ENCODE measurements at regions not wholly inside any gene's neighbourhood (a gene's known extent, or its start where the extent isn't known, plus 50 kb on each side); places are given as distances from the start of the nearest gene placed in this dataset.
"Not testable (repeated sequence)": the region's sequence is repeated elsewhere in the genome, so short reads cannot be mapped to it uniquely, and the experiment has no call there.

DNA sequence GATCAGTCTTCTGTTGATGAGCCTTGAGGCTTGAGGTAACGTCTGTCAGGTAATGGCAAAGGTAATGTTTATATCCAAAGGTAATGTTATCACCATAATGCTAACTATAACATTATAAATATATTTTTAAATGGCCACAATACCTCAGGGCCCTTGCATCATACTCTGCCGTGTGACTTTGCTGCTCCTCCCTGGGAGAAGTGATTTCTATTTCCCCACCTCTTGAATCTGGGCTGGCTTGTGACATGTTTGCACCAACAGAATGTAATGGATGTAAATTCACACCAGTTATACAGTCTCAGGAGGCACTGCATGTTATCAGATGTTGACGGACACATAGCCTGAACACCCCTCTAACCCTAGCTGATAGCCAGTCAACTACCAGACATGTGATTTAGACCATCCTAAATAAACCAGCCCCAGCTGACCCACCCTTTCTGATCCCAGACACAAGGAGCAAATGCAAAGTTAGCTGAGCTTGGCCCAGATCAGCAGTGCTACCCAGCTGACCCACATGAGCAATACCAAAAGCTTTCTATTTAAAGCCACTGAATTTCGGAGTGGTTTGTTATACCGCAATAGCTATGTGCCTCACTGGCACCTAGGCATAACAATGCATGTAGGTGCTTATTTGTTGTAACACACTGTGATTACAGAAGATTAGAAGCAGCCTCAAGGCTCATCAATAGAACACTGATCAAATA lies 93.8 kb upstream of the SIRPA start:
- H3K4me3 ChIP-seq (ENCODE audit: low read length): no peak overlapping the region
- H3K27me3 ChIP-seq (ENCODE audit: low read length): no peaks in the 10 kb centered on the region
- H3K27ac ChIP-seq (ENCODE audit: low read length): no peak overlapping the region
- ATAC-seq: no peak
- CTCF ChIA-PET: interaction anchor here (0.8 to 1.8 kb wide), 3 partner anchors 11 to 27 kb away, joined by 3 to 6 read pairs (median 4); no protein-coding TSS in a partner anchor
- H3K79me2 ChIP-seq (ENCODE audit: low read length): no peaks in the 10 kb centered on the region
- H3F3A ChIP-seq (ENCODE audit: low read length, unreplicated experiment): no peaks in the 10 kb centered on the region
- no TSS peak for BruUV-seq (replicated peaks)
- no peak overlapping the region for H3K9ac ChIP-seq (ENCODE audit: low read length)
- H3K9me2 ChIP-seq (replicated peaks; ENCODE audit: low read length): no peaks in the 10 kb centered on the region
- no peaks in the 10 kb centered on the region for H3K9me3 ChIP-seq (ENCODE audit: low read length)
- no peaks in the 10 kb centered on the region for H4K20me1 ChIP-seq (ENCODE audit: low read length)
- peak overlapping the region; percentile 88; the same call in 1 of the 2 replicates for H3K4me2 ChIP-seq (ENCODE audit: low read length)
- peaks cover 30% of the 10 kb centered on the region for H3K4me1 ChIP-seq (ENCODE audit: insufficient read depth, low read length)
- TF ChIP-seq EZH2 (IDR thresholded peaks at IDR 0.05; ENCODE audit: low read length, unreplicated experiment): no peak
- no peak for TF ChIP-seq EZH2phosphoT487 (IDR thresholded peaks at IDR 0.05; ENCODE audit: borderline replicate concordance, low read length)
- TF ChIP-seq, protein P1, sequence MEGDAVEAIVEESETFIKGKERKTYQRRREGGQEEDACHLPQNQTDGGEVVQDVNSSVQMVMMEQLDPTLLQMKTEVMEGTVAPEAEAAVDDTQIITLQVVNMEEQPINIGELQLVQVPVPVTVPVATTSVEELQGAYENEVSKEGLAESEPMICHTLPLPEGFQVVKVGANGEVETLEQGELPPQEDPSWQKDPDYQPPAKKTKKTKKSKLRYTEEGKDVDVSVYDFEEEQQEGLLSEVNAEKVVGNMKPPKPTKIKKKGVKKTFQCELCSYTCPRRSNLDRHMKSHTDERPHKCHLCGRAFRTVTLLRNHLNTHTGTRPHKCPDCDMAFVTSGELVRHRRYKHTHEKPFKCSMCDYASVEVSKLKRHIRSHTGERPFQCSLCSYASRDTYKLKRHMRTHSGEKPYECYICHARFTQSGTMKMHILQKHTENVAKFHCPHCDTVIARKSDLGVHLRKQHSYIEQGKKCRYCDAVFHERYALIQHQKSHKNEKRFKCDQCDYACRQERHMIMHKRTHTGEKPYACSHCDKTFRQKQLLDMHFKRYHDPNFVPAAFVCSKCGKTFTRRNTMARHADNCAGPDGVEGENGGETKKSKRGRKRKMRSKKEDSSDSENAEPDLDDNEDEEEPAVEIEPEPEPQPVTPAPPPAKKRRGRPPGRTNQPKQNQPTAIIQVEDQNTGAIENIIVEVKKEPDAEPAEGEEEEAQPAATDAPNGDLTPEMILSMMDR (conservative IDR thresholded peaks at IDR 0.05; ENCODE audit: low read depth, low read length): no peak
- peak overlapping the region; percentile 78; the same call in 1 of the 2 replicates for H2AFZ ChIP-seq (ENCODE audit: low read length)
- POLR2A ChIA-PET (ENCODE audit: unreplicated experiment): no interaction called here
- no peaks in the 10 kb centered on the region for H3K36me3 ChIP-seq (ENCODE audit: low read depth, low read length)
- DNase-seq: no peak
- intact Hi-C loops (cut with micrococcal nuclease): loop anchor here (5.0 to 10.0 kb wide), 3 partner anchors 96 to 303 kb away; partner anchors contain the start of genes SIRPA and STK35

DNA sequence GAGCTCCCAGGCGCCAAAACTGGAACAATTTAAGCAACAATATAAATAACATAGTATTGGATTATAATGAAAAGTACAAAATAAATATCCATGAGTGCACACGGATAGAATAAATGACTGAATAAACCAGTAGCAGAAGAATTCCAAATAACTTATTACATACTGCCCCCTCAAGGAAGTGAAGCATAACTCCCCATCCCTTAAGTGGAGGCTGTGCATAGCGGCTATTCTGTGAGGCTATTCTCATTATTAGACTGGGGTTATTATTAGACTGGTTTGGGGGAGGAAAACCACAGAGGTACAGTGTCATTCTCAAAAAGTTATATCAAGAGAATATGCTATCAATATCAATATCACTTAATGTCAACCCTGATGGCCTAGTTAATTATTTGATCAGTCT lies 94.4 kb upstream of the SIRPA start:
- no TSS peak for BruUV-seq (replicated peaks)
- H2AFZ ChIP-seq (ENCODE audit: low read length): no peak overlapping the region
- H3F3A ChIP-seq (ENCODE audit: low read length, unreplicated experiment): no peaks in the 10 kb centered on the region
- no peaks in the 10 kb centered on the region for H3K36me3 ChIP-seq (ENCODE audit: low read depth, low read length)
- intact Hi-C loops (cut with micrococcal nuclease): loop anchor here (1.0 to 10.0 kb wide), 5 partner anchors 36 to 304 kb away; partner anchors contain the start of genes SIRPA and STK35
- TF ChIP-seq EZH2phosphoT487 (IDR thresholded peaks at IDR 0.05; ENCODE audit: borderline replicate concordance, low read length): no peak
- TF ChIP-seq, protein P1 (conservative IDR thresholded peaks at IDR 0.05; ENCODE audit: low read depth, low read length): peak; percentile 81
- H3K9ac ChIP-seq (ENCODE audit: low read length): no peak overlapping the region
- peaks cover 30% of the 10 kb centered on the region for H3K4me1 ChIP-seq (ENCODE audit: insufficient read depth, low read length)
- H3K27ac ChIP-seq (ENCODE audit: low read length): no peak overlapping the region
- DNase-seq (peak; percentile 72), ATAC-seq (peak; percentile 70)
- no peaks in the 10 kb centered on the region for H3K27me3 ChIP-seq (ENCODE audit: low read length)
- CTCF ChIA-PET: interaction anchor here (0.9 to 1.8 kb wide), 3 partner anchors 24 to 291 kb away, joined by 3 to 7 read pairs (median 6); no protein-coding TSS in a partner anchor
- POLR2A ChIA-PET (ENCODE audit: unreplicated experiment): no interaction called here
- no peaks in the 10 kb centered on the region for H3K9me3 ChIP-seq (ENCODE audit: low read length)
- H3K9me2 ChIP-seq (replicated peaks; ENCODE audit: low read length): no peaks in the 10 kb centered on the region
- H3K4me3 ChIP-seq (ENCODE audit: low read length): no peak overlapping the region
- no peaks in the 10 kb centered on the region for H3K79me2 ChIP-seq (ENCODE audit: low read length)
- H4K20me1 ChIP-seq (ENCODE audit: low read length): no peaks in the 10 kb centered on the region
- peak overlapping the region; percentile 13; the same call in 1 of the 2 replicates for H3K4me2 ChIP-seq (ENCODE audit: low read length)

DNA sequence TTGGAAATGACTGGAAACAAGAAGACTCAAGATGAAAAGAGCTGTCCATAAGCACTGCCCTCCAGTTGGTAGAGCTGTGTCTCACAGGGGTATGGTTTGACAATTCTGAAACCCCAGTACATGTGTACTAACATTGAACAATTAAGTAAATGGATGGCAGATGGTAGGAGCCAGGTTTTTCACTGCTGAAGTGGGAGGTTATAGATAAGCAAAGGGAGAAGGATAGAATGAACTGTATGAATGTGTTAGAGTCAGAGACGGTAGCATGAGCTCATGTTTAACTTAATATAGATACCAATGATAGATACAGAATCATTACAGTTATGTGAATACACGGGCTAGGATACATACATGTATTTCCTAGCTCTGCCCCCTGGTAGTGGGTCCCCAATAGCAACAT lies 95.0 kb upstream of the SIRPA start:
- no peak overlapping the region for H3K4me3 ChIP-seq (ENCODE audit: low read length)
- no peak overlapping the region for H3K27ac ChIP-seq (ENCODE audit: low read length)
- H3K27me3 ChIP-seq (ENCODE audit: low read length): no peaks in the 10 kb centered on the region
- CTCF ChIA-PET: interaction anchor here (0.7 to 1.0 kb wide), 4 partner anchors 23 to 551 kb away, joined by 3 to 7 read pairs (median 4); no protein-coding TSS in a partner anchor
- no peaks in the 10 kb centered on the region for H3K79me2 ChIP-seq (ENCODE audit: low read length)
- BruUV-seq (replicated peaks): no TSS peak
- H3K9me3 ChIP-seq (ENCODE audit: low read length): no peaks in the 10 kb centered on the region
- no peaks in the 10 kb centered on the region for H3K36me3 ChIP-seq (ENCODE audit: low read depth, low read length)
- intact Hi-C loops (cut with micrococcal nuclease): loop anchor here (1.0 to 10.0 kb wide), 5 partner anchors 36 to 305 kb away; partner anchors contain the start of genes SIRPA and STK35
- no peak overlapping the region for H2AFZ ChIP-seq (ENCODE audit: low read length)
- no peaks in the 10 kb centered on the region for H3F3A ChIP-seq (ENCODE audit: low read length, unreplicated experiment)
- H3K4me1 ChIP-seq (ENCODE audit: insufficient read depth, low read length): peaks cover 30% of the 10 kb centered on the region
- POLR2A ChIA-PET (ENCODE audit: unreplicated experiment): interaction anchor here (0.6 kb wide), 2 partner anchors 231 to 545 kb away, joined by 3 read pairs; no protein-coding TSS in a partner anchor
- no peaks in the 10 kb centered on the region for H4K20me1 ChIP-seq (ENCODE audit: low read length)
- no peak for ATAC-seq
- TF ChIP-seq, protein P1 (conservative IDR thresholded peaks at IDR 0.05; ENCODE audit: low read depth, low read length): no peak
- H3K9ac ChIP-seq (ENCODE audit: low read length): no peak overlapping the region
- H3K4me2 ChIP-seq (ENCODE audit: low read length): peak overlapping the region; percentile 13; the same call in 1 of the 2 replicates
- DNase-seq: no peak
- no peaks in the 10 kb centered on the region for H3K9me2 ChIP-seq (replicated peaks; ENCODE audit: low read length)

DNA sequence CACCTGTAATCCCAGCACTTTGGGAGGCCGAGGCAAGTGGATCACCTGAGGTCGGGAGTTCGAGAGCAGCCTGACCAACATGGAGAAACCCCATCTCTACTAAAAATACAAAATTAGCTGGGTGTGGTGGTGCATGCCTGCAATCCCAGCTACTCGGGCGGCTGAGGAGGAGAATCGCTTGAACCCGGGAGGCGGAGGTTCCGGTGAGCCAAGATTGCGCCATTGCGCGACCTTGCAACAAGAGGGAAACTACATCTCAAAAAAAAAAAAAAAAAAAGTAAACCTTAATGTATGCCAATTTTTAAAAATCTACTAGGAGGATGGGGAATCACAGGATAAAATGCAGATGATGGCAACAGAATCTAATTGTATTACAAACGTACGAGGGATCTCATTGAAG lies 95.5 kb upstream of the SIRPA start:
- peaks cover 30% of the 10 kb centered on the region for H3K4me1 ChIP-seq (ENCODE audit: insufficient read depth, low read length)
- not testable (repeated sequence) for H3K4me2 ChIP-seq (ENCODE audit: low read length); H3K9me3 ChIP-seq (ENCODE audit: low read length); H3K79me2 ChIP-seq (ENCODE audit: low read length); H3K27me3 ChIP-seq (ENCODE audit: low read length); H3K4me3 ChIP-seq (ENCODE audit: low read length); BruUV-seq (replicated peaks); H3K36me3 ChIP-seq (ENCODE audit: low read depth, low read length); DNase-seq; H4K20me1 ChIP-seq (ENCODE audit: low read length); H3K27ac ChIP-seq (ENCODE audit: low read length); H3K9me2 ChIP-seq (replicated peaks; ENCODE audit: low read length); H3F3A ChIP-seq (ENCODE audit: low read length, unreplicated experiment); H3K9ac ChIP-seq (ENCODE audit: low read length); H2AFZ ChIP-seq (ENCODE audit: low read length); ATAC-seq
- intact Hi-C loops (cut with micrococcal nuclease): loop anchor here (1.0 to 10.0 kb wide), 5 partner anchors 35 to 305 kb away; partner anchors contain the start of genes SIRPA and STK35
- ChIA-PET CTCF (interaction anchor here (0.7 to 1.0 kb wide), 4 partner anchors 23 to 552 kb away, joined by 3 to 7 read pairs (median 4); no protein-coding TSS in a partner anchor), POLR2A (ENCODE audit: unreplicated experiment) (interaction anchor here (0.6 kb wide), 2 partner anchors 230 to 545 kb away, joined by 3 read pairs; no protein-coding TSS in a partner anchor)

Data from PC-3 (cell line).